Body of pancreas (tissue), 4 donors: ENCODE measurements at regions not wholly inside any gene's neighbourhood (a gene's known extent, or its start where the extent isn't known, plus 50 kb on each side); places are given as distances from the start of the nearest gene placed in this dataset.

Experiments
- ATAC-seq: fragments of 150-250 bp; one replicate; pipeline ENCODE4 v1.9.1; 2016
- DNase-seq, 4 donors: peaks; one replicate each; pipeline ENCODE4 v3.0.0-alpha.2; 2019
- H3K27ac ChIP-seq, 4 donors: fragments of 200-600 bp; sonication (generic); 1 replicate in 3 of 4; 2 replicates in 1 of 4; pipeline versions ENCODE4 v1.5.1 to v1.6.1; 2016 to 2019; ENCODE audit warnings: mild to moderate bottlenecking in 1 of 4, mixed read lengths in 1 of 4, moderate library complexity in 1 of 4
- H3K27me3 ChIP-seq, 2 donors: fragments of 200-600 bp; sonication (generic); one replicate each; pipeline ENCODE4 v1.6.0; 2016; ENCODE audit warnings: mild to moderate bottlenecking in 1 of 2
- H3K36me3 ChIP-seq, 2 donors: fragments of 200-600 bp; sonication (generic); replicated peaks in 1 of 2; 2 replicates each; pipeline ENCODE4 v1.5.1; 2016; ENCODE audit warnings: low read depth in 2 of 2; ENCODE audit not compliant: insufficient read depth in 1 of 2
- H3K4me1 ChIP-seq: fragments of 200-600 bp; sonication (generic); one replicate; pipeline ENCODE4 v1.6.0; 2016
- H3K4me3 ChIP-seq, 2 donors: fragments of 200-600 bp; sonication (generic); 1 replicate in 1 of 2; 2 replicates in 1 of 2; pipeline ENCODE4 v1.5.1; 2016 to 2019
- H3K9me3 ChIP-seq, 3 donors: fragments of 200-600 bp; sonication (generic); 1 replicate in 2 of 3; 2 replicates in 1 of 3; pipeline ENCODE4 v1.5.1; 2016
- CTCF ChIP-seq, 7 experiments: fragments of 450-650 bp in 4 of 7; fragments of 200-600 bp in 3 of 7; sonication (generic) in 3 of 7; IDR thresholded peaks; one replicate each; pipeline ENCODE4 v1.5.1; 2016 to 2019; ENCODE audit warnings: antibody characterized with exemption in 7 of 7
- POLR2A ChIP-seq, 3 donors: fragments of 450-650 bp; IDR thresholded peaks; one replicate each; pipeline ENCODE4 v1.6.1; 2016; ENCODE audit warnings: antibody characterized with exemption in 3 of 3, mild to moderate bottlenecking in 2 of 3
- whole genome bisulfite sequencing, 2 donors: methylation state at CpG; one replicate each; pipeline ENCODE4 v1.1.5; 2017; 5-methylcytosine and 5-hydroxymethylcytosine counted together
- intact Hi-C: fragments of 100-400 bp; cut with DNase I; formaldehyde crosslinking; loops from one replicate; pipeline ENCODE4 v1.15.1; 2023

- H3K27me3 ChIP-seq = no peaks in the 10 kb centered on the region
- intact Hi-C loops = no loop called here
- no peaks in the 10 kb centered on the region for H3K4me1 ChIP-seq
- H3K27ac ChIP-seq = no peak overlapping the region
- no peak for ATAC-seq
- H3K36me3 ChIP-seq = no peaks in the 10 kb centered on the region
- 20 to 28% methylated on average over 2 of the region's 2 CpGs for whole genome bisulfite sequencing, 2 donors
- DNase-seq = peak in 1 of 4 donors; percentile 23
- no peak overlapping the region for H3K4me3 ChIP-seq
- no peaks in the 10 kb centered on the region for H3K9me3 ChIP-seq
- TF ChIP-seq CTCF (IDR thresholded peaks at IDR 0.05) = peak in 1 of 7 experiments; percentile 6
- TF ChIP-seq POLR2A (IDR thresholded peaks at IDR 0.05) = no peak
These were observed 379.1 kb downstream of the ADRA2A start for GRCh38 chr10:111455776-111456426.

- H3K27me3 ChIP-seq = no peaks in the 10 kb centered on the region
- H3K36me3 ChIP-seq = no peaks in the 10 kb centered on the region
- DNase-seq = no peak
- TF ChIP-seq POLR2A (IDR thresholded peaks at IDR 0.05) (no peak), CTCF (IDR thresholded peaks at IDR 0.05) (no peak)
- no peaks in the 10 kb centered on the region for H3K9me3 ChIP-seq
- H3K27ac ChIP-seq = no peak overlapping the region
- 31 to 43% methylated on average over 1 of the region's 1 CpG for WGBS, 2 donors
- H3K4me3 ChIP-seq = no peak overlapping the region
- intact Hi-C loops = no loop called here
- no peak for ATAC-seq
- H3K4me1 ChIP-seq = no peaks in the 10 kb centered on the region
These were observed 381.4 kb downstream of the ADRA2A start for GRCh38 chr10:111458256-111458655.

- H3K4me1 ChIP-seq = no peaks in the 10 kb centered on the region
- no peak overlapping the region for H3K27ac ChIP-seq
- H3K4me3 ChIP-seq = no peak overlapping the region
- H3K9me3 ChIP-seq = no peaks in the 10 kb centered on the region
- DNase-seq (no peak), ATAC-seq (no peak)
- H3K27me3 ChIP-seq = no peaks in the 10 kb centered on the region
- no peaks in the 10 kb centered on the region for H3K36me3 ChIP-seq
- WGBS, 2 donors = 60 to 69% methylated on average over 2 of the region's 2 CpGs
- intact Hi-C loops = no loop called here
- TF ChIP-seq CTCF (IDR thresholded peaks at IDR 0.05) = no peak
- TF ChIP-seq POLR2A (IDR thresholded peaks at IDR 0.05) = no peak
These were observed 383.1 kb downstream of the ADRA2A start for GRCh38 chr10:111459967-111460366.

GRCh38 chr10:111472445-111472844, 395.6 kb downstream of the ADRA2A start:
- WGBS, 2 donors = 67 to 76% methylated on average over 7 of the region's 7 CpGs
- Histone ChIP-seq H3K9me3 (no peaks in the 10 kb centered on the region), H3K4me1 (no peaks in the 10 kb centered on the region), H3K36me3 (no peaks in the 10 kb centered on the region), H3K4me3 (no peak overlapping the region), H3K27ac (no peak overlapping the region), H3K27me3 (no peaks in the 10 kb centered on the region)
- DNase-seq (no peak), ATAC-seq (no peak)
- intact Hi-C loops = no loop called here
- no peak for TF ChIP-seq POLR2A (IDR thresholded peaks at IDR 0.05)
- no peak for TF ChIP-seq CTCF (IDR thresholded peaks at IDR 0.05)

GRCh38 chr10:111473361-111473760, 396.5 kb downstream of the ADRA2A start:
- no peak for ATAC-seq
- Histone ChIP-seq H3K27me3 (no peaks in the 10 kb centered on the region), H3K4me3 (no peak overlapping the region), H3K36me3 (no peaks in the 10 kb centered on the region), H3K27ac (no peak overlapping the region), H3K4me1 (no peaks in the 10 kb centered on the region), H3K9me3 (no peaks in the 10 kb centered on the region)
- DNase-seq = no peak
- WGBS, 2 donors = 53 to 57% methylated on average over 3 of the region's 3 CpGs
- TF ChIP-seq CTCF (IDR thresholded peaks at IDR 0.05) = no peak
- TF ChIP-seq POLR2A (IDR thresholded peaks at IDR 0.05) = no peak
- intact Hi-C loops = no loop called here
